Upper lobe of right lung (tissue), 1 donor: ENCODE measurements at regions not wholly inside any gene's neighbourhood (a gene's known extent, or its start where the extent isn't known, plus 50 kb on each side); places are given as distances from the start of the nearest gene placed in this dataset.

Source experiments
- ATAC-seq: fragments of 200-7000 bp; cut with Tn5 transposase; one replicate; pipeline ENCODE4 v1.9.1; 2020; ENCODE audit warnings: mild to moderate bottlenecking, moderate library complexity
- DNase-seq: peaks from one replicate; pipeline ENCODE4 v3.0.0-alpha.2; 2020
- H3K27ac ChIP-seq: fragments of 200-600 bp; one replicate; pipeline ENCODE4 v1.8.0; 2022
- H3K27me3 ChIP-seq: fragments of 200-600 bp; one replicate; pipeline ENCODE4 v1.8.0; 2022; ENCODE audit warnings: mild to moderate bottlenecking
- H3K36me3 ChIP-seq: fragments of 200-600 bp; one replicate; pipeline ENCODE4 v1.8.0; 2022
- H3K4me1 ChIP-seq: fragments of 200-600 bp; one replicate; pipeline ENCODE4 v1.8.0; 2022
- H3K4me3 ChIP-seq: fragments of 200-600 bp; one replicate; pipeline ENCODE4 v1.8.0; 2022; ENCODE audit warnings: mild to moderate bottlenecking
- H3K9me3 ChIP-seq: fragments of 200-600 bp; one replicate; pipeline ENCODE4 v1.8.0; 2022
- CTCF ChIP-seq: fragments of 200-600 bp; IDR thresholded peaks from one replicate; pipeline ENCODE4 v1.8.0; 2022; ENCODE audit warnings: antibody characterized with exemption
- intact Hi-C: fragments of 100-400 bp; cut with DNase I; formaldehyde crosslinking; loops from one replicate; pipeline ENCODE4 v1.11.0; 2022
- donor health status: DM: no; HTN: yes; CAD: no; lungs with severe emphysema.

- Histone ChIP-seq H3K4me1 (no peaks in the 10 kb centered on the region), H3K4me3 (no peak overlapping the region), H3K9me3 (no peaks in the 10 kb centered on the region), H3K36me3 (no peaks in the 10 kb centered on the region), H3K27ac (no peak overlapping the region), H3K27me3 (no peaks in the 10 kb centered on the region)
- intact Hi-C loops = no loop called here
- DNase-seq = no peak
- no peak for TF ChIP-seq CTCF
- no peak for ATAC-seq
These were observed 183.0 kb upstream of the CDH9 start for GRCh38 chr5:27221410-27221809.

- Histone ChIP-seq H3K27me3 (no peaks in the 10 kb centered on the region), H3K4me1 (no peaks in the 10 kb centered on the region), H3K36me3 (no peaks in the 10 kb centered on the region), H3K9me3 (no peaks in the 10 kb centered on the region), H3K27ac (no peak overlapping the region), H3K4me3 (no peak overlapping the region)
- ATAC-seq (no peak), DNase-seq (no peak)
- TF ChIP-seq CTCF = no peak
- intact Hi-C loops = no loop called here
These were observed 182.4 kb upstream of the CDH9 start for GRCh38 chr5:27220752-27221151.

GRCh38 chr5:27217977-27218376 lies 179.6 kb upstream of the CDH9 start:
- H3K27me3 ChIP-seq = no peaks in the 10 kb centered on the region
- no peaks in the 10 kb centered on the region for H3K9me3 ChIP-seq
- no peak overlapping the region for H3K27ac ChIP-seq
- ATAC-seq (no peak), DNase-seq (no peak)
- intact Hi-C loops = no loop called here
- H3K4me1 ChIP-seq = no peaks in the 10 kb centered on the region
- no peak for TF ChIP-seq CTCF
- H3K4me3 ChIP-seq = no peak overlapping the region
- H3K36me3 ChIP-seq = no peaks in the 10 kb centered on the region

GRCh38 chr5:27217155-27217956 lies 179.0 kb upstream of the CDH9 start:
- TF ChIP-seq CTCF = no peak

DNA sequence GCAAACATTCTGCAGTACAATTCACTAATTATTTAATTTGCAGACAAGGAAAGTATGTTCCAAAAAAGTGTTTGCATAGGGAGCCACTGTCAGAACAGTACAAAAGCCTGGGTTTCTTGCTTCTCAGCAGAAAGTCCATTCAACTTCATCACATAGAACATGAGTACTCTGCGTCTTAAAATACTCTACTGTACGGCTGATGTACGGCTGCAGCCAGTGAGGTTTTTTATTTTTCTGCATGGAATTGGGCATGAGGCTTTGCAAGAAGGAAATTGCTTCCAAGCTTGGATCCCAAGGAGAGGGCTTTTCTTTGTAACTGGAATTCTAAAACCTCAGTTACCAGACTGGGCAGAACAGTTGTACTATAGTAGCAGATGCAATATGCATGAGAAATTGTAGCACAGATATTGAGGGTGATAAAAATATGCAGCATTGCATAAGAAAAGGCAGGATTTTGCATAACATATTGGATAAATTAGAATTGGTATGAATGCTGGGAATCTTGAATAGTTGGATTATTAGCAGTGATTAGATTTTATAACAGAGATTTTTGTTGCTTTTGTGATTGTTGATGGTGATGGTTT lies 178.1 kb upstream of the CDH9 start:
- no peak overlapping the region for H3K4me3 ChIP-seq
- ATAC-seq = no peak
- no peak overlapping the region for H3K27ac ChIP-seq
- H3K36me3 ChIP-seq = no peaks in the 10 kb centered on the region
- no peaks in the 10 kb centered on the region for H3K4me1 ChIP-seq
- H3K27me3 ChIP-seq = no peaks in the 10 kb centered on the region
- no peak for DNase-seq
- intact Hi-C loops = no loop called here
- H3K9me3 ChIP-seq = no peaks in the 10 kb centered on the region
- TF ChIP-seq CTCF = no peak

More at GRCh38 chr5:27217155-27217956, 179.0 kb upstream of the CDH9 start:
- no peak for ATAC-seq
- Histone ChIP-seq H3K36me3 (no peaks in the 10 kb centered on the region), H3K27me3 (no peaks in the 10 kb centered on the region), H3K4me3 (no peak overlapping the region), H3K4me1 (no peaks in the 10 kb centered on the region), H3K9me3 (no peaks in the 10 kb centered on the region), H3K27ac (no peak overlapping the region)
- intact Hi-C loops = no loop called here
- DNase-seq = no peak
